GM21423 (cell line): ENCODE measurements at regions not wholly inside any gene's neighbourhood (a gene's known extent, or its start where the extent isn't known, plus 50 kb on each side); places are given as distances from the start of the nearest gene placed in this dataset.

Experiments
- ATAC-seq: cut with Tn5 transposase; IDR thresholded peaks from one replicate; pipeline ENCODE4 v1.9.1; 2021; ENCODE audit warnings: mild to moderate bottlenecking, moderate library complexity; ENCODE audit not compliant: unreplicated experiment

- ATAC-seq, result no peak
Observed at GRCh38 chr3:110181226-110181625, 843.9 kb upstream of the DPPA4 start.

DNA sequence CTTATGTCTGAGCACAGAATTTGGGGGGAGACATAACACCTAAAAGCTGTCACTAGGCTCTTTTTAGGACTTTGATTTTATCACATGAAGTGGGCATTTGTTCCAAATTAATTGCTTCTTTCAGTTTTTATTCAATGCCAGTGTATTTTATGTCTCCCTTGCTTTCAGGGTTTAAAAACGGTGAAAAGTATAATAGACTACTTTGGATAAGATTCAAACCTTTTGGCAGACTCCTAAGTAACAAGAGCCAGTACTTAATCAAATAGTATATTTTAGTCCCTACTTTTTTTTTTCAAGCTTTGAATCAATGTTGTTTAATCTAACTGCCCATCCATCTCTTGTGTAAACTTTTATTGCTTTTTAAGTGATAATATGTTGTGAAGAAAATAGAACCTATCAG, 847.2 kb upstream of the DPPA4 start:
- ATAC-seq, result no peak

GRCh38 chr3:110193074-110193473, 855.7 kb upstream of the DPPA4 start:
- no peak for ATAC-seq

DNA sequence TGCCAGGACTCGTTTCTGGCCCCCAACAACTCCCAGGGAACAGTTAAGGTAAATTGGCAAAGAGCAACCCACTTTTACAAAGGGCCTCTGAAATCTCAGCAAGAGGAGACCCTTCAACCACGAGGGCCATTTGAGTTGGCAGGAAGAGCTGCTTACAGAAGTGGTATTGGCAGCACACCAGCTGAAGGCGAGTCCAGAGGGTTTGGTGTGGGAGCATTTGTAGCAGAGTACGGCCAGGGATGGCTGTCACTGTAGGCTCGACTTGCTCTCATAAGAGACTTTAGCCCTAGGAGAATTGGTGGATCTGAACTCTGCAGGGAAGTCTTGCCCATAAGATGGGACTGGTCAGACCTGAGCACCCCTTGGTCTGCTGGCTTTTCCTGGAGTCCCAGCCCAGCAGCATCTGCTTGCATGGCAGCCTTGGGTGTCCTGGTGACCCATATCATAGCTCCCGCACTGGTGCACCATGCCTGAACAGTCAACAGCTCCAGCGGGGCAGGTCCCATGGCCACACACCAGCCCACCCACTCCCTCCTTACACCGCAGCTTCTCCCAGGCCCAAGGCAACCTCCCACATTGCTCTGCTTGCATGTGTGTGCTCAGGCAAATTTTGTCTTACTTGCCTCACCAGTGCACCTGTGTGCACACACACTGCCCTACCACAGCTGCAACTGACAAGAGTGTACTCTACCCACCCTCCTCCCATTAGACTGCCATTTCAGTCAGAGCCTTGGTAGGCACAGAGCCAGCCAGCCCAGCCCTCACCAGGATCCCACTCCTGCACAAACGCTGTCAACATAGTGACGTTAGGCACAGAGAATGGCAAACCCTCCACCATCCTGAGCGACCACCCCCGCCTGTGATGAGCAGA, 861.6 kb upstream of the DPPA4 start:
- ATAC-seq, result no peak

GRCh38 chr3:110199588-110199943, 862.2 kb upstream of the DPPA4 start:
- no peak for ATAC-seq

DNA sequence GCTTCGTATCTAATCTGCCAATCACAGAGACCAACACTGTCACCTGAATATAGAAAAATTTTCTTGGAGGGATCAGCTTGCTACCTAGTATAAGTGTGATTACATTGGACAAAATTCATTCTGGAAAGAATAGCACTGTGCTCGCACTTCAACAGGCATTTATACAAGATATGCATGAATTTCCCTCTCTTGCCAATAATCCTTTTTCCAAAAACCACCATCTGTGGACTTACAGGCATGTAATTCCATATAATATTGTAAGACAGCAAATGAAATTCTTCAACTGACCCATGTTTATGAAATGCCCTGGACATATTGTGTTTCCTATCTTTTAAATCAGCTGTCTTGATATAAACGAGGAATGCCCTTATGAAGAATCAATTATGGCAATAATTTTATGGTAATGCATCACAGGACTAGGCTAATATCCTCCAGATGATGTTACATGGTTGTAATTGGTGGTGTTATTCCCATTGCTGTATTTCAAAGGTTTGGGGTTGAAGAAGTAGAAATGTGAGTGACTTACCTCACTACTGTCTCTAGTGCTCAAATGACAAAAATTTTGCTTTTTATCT, 861.4 kb upstream of the NECTIN3 start:
- ATAC-seq, result no peak

- no peak for ATAC-seq
Observed at GRCh38 chr3:110226645-110227044, 845.0 kb upstream of the NECTIN3 start.

- ATAC-seq, result no peak
Observed at GRCh38 chr3:110227991-110228390, 843.6 kb upstream of the NECTIN3 start.

DNA sequence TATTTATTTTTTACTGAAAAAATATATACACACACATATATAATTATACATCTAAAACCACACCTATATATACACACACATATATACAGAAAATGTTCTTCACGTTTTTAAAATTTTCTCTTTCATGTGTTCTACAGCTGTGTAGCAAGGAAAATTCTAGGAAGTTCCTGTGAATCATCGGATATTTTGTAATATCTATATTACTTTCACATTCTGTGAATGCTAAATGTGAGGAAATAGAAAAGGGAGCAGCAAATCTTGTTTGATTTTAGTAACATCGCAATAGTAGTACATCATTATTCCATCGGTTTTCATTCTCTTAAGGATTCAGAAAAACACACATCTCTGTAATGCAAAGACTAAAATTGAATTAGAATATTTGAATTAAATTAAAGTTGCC, 836.8 kb upstream of the NECTIN3 start:
- no peak for ATAC-seq

DNA sequence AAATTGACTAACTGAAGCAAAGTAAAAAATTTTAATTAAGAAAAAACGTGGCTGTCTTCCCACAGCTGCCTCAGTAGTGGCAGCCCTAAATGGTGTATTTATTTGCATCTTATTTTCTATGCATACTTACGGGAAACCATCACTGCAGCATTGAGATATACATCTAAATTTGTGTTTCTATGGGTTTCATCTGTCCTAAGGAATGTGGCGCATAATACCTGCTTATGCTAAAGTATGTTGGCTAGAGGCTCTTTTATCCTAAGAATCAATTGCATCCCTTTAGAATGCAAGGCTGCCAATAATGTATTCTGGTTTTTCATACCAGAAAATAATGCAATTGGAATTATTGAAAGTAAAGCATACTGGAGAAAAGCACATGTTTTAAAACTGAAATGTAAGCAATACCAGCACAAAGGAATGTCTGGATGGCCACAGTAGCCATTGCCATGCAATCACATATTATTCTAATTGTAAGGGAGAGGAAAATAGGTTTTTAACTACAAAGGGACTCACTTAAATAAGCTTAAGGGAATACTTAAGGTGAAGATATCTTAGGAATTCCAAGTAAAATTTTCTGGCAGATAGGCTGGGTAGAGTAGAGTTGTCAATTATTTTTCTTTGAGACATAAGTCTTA, 834.5 kb upstream of the NECTIN3 start:
- no peak for ATAC-seq

GRCh38 chr3:110243081-110243480, 828.5 kb upstream of the NECTIN3 start:
- ATAC-seq, result no peak

DNA sequence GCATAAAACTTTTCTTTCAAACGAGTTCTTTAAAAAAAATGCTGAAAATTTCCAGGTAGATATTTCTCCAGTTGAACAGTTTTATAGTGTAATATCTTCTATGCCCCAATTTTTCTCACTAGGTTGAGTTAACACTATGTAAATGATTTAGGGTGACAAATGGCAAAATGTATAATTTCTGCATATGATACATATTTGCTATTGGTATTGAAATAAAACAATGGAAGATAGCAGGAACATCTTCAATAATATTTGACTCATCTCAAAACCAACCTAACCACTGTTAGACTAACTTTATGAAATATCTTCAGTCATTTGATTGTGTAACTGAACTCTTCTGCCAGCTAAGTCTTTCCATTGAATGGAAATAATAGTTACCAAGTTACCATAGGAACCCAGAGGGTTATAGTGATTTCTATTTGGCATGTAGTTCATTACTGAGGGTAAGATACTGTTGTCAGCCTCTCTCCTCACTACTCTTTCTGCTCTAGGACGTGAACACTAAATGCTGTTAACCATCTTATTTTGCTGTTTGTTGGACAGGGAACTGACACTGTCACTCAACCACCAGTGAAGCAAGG, 824.7 kb upstream of the NECTIN3 start:
- no peak for ATAC-seq

DNA sequence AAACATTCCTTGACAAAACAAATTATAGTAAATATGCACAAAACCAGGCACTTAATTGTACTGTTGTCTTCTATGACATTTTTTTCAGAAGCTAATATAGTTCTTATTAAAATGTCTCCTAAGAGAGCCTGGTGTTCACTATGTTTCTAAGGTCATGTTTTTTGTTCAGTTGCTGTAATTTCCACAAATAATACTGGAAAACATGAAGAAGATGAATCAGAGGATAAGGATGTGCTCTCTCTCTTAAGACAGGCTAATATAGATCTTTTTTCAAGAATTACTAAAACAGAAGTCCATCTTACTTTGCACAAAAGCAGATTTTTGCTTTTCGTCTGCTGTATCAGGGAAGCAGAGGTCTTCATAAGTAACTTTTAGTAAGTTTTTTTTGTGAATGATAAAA, 823.0 kb upstream of the NECTIN3 start:
- no peak for ATAC-seq

GRCh38 chr3:110253794-110254193, 817.8 kb upstream of the NECTIN3 start:
- ATAC-seq, result no peak

DNA sequence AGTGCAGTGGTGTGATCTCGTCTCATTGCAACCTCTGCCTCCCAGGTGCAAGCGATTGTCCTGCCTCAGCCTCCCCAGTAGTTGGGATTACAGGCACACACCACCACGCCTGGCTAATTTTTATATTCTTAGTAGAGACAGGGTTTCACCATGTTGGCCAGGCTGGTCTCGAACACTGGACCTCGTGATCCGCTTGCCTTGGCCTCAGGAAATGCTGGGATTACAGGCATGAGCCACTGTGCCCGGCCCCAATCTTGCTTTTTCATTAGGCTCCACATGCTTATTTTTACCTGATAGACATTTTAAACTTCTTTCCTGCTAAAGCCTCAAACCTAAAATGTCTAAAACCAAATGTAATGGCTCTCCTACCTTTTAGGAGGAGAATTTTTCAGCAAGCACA, 817.0 kb upstream of the NECTIN3 start:
- ATAC-seq, result no peak

- no peak for ATAC-seq
Observed at GRCh38 chr3:110261141-110261540, 810.5 kb upstream of the NECTIN3 start.

DNA sequence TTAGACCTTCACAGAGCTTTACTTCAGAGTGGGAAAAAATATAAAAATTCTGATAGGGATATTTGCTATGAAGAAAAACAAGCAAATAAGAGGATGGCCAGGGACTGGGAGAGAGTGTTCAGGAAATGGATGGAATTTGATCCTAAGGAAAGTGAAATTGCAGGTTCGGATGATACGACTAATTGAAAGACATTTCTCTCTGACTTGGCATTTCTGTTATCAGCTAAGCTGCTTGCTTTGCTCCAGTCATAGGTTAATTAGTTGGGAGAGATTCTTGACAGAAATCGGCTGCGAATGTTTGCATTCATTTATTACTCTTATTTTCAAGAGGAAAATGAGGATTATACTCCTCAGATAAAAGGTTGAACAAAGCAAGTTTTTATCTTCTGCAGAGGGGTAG, 808.7 kb upstream of the NECTIN3 start:
- no peak for ATAC-seq

DNA sequence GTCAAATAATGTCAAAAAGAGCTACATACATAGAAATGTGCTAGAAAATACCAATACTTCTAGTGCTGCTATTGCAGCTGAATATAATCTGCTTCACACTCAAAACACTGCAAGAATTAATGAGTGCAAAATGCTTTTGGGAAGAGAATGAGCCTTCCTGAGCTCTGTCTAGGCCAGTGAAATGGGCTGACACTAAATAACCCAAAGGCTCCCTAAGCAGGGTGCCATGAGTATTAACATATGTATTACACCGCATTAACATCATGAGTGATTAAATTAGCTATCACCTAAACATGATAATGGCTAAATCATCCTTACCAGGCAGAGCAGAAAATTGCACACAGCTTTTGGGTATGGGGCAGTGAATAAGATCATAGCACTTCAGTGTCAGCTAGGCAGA, 806.3 kb upstream of the NECTIN3 start:
- no peak for ATAC-seq

GRCh38 chr3:110267304-110267845, 804.2 kb upstream of the NECTIN3 start:
- no peak for ATAC-seq

DNA sequence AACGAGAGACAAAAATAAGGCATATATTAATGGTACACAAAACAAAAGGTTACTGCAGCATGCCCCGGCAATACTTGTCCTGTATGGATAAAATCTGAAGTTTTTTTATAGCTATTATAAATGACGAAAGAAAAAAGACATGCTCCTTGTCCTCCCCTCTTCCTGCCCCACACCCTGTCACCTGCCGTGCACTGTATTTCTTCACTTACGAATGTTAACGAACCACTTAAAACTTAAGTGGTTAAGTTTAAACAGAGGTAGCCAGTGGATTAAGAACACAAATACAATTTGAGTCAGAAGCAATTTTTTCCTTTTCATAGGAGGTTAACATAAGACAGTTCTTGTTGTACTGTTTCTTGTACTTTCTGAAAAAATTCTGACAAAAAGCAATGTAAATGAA, 799.1 kb upstream of the NECTIN3 start:
- ATAC-seq, result no peak

DNA sequence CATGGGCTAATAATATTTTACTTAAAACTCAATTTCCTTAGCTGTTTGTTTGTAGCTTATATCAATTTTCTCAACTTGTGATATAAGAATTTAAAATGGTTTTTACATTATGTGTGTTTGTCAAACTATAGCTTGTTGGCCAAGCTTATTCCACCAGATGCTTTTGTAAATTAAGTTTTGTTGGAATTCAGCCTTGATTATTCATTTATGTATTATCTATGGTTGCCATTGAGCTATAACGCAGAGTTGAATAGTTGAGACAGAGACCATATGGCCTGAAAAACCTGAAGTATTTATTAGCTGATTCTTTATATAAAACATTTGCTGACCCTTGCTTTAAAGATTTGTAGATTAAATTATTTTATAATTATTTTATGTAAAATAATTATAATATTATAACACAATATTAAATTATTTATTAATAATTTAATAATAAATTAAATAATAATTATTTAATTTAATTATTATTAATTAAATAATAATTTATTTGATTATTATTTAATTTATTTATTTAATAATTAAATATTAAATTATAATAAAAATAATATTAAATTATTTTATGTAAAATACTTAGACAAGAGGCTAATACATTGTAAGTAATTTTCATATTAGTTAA, 779.6 kb upstream of the NECTIN3 start:
- no peak for ATAC-seq
